ENCODE measurements at regions not wholly inside any gene's neighbourhood (a gene's known extent, or its start where the extent isn't known, plus 50 kb on each side); places are given as distances from the start of the nearest gene placed in this dataset.

DNA sequence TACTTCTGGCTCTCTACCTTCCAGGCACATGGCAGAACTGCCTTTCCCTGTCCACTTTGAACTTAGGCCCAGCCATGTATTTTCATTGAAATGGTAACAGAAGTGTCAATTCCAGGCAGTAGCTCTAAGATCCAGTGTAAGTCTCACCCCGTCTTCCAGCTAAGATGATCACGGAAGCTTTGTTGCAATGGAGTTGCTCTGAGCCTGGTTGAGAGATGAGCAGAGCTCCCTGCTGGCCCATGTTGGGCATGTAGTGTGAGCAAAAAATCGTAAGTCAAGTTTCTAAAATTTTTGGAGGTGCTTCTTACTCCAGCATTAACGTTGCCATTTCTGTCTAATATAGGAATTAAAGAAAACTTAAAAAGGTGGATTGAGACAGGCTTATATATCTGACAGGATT, 274.4 kb downstream of the IPMK start:
- no peak overlapping the region for H3K27ac ChIP-seq
- no peak for TF ChIP-seq ZFX (IDR thresholded peaks at IDR 0.05; ENCODE audit: borderline replicate concordance)
- TF ChIP-seq CTCF (IDR thresholded peaks at IDR 0.05): no peak

GRCh38 chr10:57992321-57993077, 275.2 kb downstream of the IPMK start:
- no peak for TF ChIP-seq ZFX (IDR thresholded peaks at IDR 0.05; ENCODE audit: borderline replicate concordance)
- no peak for TF ChIP-seq CTCF (IDR thresholded peaks at IDR 0.05)
- no peak overlapping the region for H3K27ac ChIP-seq

GRCh38 chr10:57988964-57989363, 278.7 kb downstream of the IPMK start:
- no peak overlapping the region for H3K27ac ChIP-seq
- no peak for TF ChIP-seq CTCF (IDR thresholded peaks at IDR 0.05)
- no peak for TF ChIP-seq ZFX (IDR thresholded peaks at IDR 0.05; ENCODE audit: borderline replicate concordance)

DNA sequence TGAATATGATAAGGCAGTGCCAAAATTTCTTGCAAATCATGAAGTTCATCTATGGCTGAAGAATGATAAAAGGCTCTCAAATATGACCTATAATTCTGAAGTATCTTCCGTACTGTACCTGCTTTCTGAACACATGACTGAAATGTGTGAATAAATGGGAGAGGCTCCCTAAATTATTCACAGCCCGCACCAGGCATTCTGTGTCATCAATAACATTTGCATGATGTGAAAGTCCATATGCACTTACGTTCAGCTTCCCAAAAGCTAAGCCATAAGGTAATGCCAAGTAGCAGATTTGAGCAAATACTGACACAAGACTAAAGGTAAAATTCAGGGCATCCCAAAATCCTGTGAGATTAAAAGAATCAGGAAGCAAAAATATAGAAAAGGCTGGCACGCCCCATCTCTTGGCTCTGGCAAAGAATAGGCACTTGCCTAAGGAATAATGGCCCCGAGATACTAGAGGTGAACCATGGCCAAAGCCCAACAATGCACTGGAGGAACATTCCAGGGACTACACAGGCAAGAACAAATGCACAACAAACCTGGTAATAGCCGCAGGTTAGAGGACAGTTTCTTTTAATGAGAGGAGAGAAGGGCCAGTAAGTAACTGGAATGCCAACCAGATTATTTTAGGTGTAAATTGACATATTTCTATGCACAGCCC, 280.5 kb downstream of the IPMK start:
- TF ChIP-seq ZFX (IDR thresholded peaks at IDR 0.05; ENCODE audit: borderline replicate concordance): no peak
- no peak for TF ChIP-seq CTCF (IDR thresholded peaks at IDR 0.05)
- H3K27ac ChIP-seq: no peak overlapping the region

- TF ChIP-seq ZFX (IDR thresholded peaks at IDR 0.05; ENCODE audit: borderline replicate concordance): no peak
- TF ChIP-seq CTCF (IDR thresholded peaks at IDR 0.05): no peak
- no peak overlapping the region for H3K27ac ChIP-seq
These were observed 281.3 kb downstream of the IPMK start for GRCh38 chr10:57986422-57986821.

DNA sequence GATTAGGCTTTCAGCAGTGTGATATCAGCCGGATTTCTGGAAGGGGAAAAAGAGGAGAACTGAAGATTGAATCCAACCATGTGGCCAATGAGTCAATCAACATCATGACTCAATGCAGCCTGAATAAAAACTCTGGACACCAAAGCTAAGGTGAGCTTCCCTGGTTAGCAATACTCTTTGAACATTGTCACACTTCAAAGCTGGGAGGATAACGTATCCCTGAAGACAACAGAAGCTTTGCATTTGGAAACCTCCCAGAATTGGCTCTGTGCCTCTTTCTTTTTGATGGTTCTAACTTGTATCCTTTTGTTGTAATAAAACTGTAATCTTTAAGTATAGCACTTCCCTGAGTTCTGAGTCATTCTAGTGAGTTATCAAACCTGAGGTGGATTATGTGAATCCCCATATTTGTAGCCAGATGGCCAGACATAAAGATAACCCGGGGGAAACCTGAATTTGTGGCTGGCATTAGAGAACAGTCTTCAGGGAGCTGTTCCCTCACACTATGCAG, 284.4 kb downstream of the IPMK start:
- H3K27ac ChIP-seq: no peak overlapping the region
- TF ChIP-seq CTCF (IDR thresholded peaks at IDR 0.05): no peak
- no peak for TF ChIP-seq ZFX (IDR thresholded peaks at IDR 0.05; ENCODE audit: borderline replicate concordance)

GRCh38 chr10:57982091-57982490, 285.6 kb downstream of the IPMK start:
- no peak for TF ChIP-seq CTCF (IDR thresholded peaks at IDR 0.05)
- no peak for TF ChIP-seq ZFX (IDR thresholded peaks at IDR 0.05; ENCODE audit: borderline replicate concordance)
- H3K27ac ChIP-seq: no peak overlapping the region

Measured in 22Rv1 (cell line).